ENCODE measurements at regions not wholly inside any gene's neighbourhood (a gene's known extent, or its start where the extent isn't known, plus 50 kb on each side); places are given as distances from the start of the nearest gene placed in this dataset.

DNA sequence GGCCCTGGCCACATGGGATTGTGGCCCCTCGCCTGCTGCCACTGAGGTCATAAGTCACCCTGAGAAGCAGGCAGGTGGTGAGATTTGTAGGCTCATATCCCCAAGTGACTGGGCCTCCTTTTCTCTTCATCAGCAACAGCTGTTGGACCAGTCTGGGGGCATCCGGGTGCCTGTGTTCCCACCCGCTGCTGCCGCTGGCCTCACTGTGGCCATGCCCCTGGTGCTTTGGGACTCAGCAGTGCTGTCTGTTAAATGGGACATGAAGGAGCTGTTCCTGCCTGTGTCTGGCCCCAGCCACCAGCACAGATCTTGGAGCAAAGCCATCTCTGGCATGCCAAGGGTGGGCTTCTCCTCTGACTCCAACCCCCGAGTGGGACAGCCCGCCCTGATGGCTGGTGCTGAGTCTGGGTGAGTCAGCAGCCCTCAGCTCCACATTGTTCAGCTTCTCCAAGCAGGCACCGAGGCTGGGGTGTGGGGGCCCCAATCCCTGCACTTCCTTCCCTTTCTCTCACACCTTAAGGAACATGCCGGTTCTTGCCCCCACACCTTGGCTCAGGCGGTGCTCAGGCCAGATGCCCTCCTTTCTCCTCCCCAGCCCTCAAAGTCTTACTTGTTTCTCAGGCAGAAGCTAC is 207.9 kb downstream of the GLI2 start:
- H3K4me3 ChIP-seq (IDR thresholded peaks at IDR 0.05; ENCODE audit: insufficient read depth, low read depth, low read length) = no peak overlapping the region
- H2AFZ ChIP-seq (ENCODE audit: low read depth) = no peak overlapping the region
- H3K9ac ChIP-seq = no peak overlapping the region
- H3K27me3 ChIP-seq (ENCODE audit: insufficient read depth, low read depth) = no peaks in the 10 kb centered on the region
- H3K4me2 ChIP-seq = no peak overlapping the region
- H3K36me3 ChIP-seq (ENCODE audit: insufficient read depth) = no peaks in the 10 kb centered on the region
- TF ChIP-seq, protein P1, sequence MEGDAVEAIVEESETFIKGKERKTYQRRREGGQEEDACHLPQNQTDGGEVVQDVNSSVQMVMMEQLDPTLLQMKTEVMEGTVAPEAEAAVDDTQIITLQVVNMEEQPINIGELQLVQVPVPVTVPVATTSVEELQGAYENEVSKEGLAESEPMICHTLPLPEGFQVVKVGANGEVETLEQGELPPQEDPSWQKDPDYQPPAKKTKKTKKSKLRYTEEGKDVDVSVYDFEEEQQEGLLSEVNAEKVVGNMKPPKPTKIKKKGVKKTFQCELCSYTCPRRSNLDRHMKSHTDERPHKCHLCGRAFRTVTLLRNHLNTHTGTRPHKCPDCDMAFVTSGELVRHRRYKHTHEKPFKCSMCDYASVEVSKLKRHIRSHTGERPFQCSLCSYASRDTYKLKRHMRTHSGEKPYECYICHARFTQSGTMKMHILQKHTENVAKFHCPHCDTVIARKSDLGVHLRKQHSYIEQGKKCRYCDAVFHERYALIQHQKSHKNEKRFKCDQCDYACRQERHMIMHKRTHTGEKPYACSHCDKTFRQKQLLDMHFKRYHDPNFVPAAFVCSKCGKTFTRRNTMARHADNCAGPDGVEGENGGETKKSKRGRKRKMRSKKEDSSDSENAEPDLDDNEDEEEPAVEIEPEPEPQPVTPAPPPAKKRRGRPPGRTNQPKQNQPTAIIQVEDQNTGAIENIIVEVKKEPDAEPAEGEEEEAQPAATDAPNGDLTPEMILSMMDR (conservative IDR thresholded peaks at IDR 0.05; ENCODE audit: low read depth, low read length) = no peak
- no peaks in the 10 kb centered on the region for H3K79me2 ChIP-seq (ENCODE audit: insufficient read depth, low read depth)
- no peaks in the 10 kb centered on the region for H3K4me1 ChIP-seq (ENCODE audit: low read depth, poor library complexity, severe bottlenecking)
- no peaks in the 10 kb centered on the region for H4K20me1 ChIP-seq (ENCODE audit: insufficient read depth)
- no peak overlapping the region for H3K27ac ChIP-seq

DNA sequence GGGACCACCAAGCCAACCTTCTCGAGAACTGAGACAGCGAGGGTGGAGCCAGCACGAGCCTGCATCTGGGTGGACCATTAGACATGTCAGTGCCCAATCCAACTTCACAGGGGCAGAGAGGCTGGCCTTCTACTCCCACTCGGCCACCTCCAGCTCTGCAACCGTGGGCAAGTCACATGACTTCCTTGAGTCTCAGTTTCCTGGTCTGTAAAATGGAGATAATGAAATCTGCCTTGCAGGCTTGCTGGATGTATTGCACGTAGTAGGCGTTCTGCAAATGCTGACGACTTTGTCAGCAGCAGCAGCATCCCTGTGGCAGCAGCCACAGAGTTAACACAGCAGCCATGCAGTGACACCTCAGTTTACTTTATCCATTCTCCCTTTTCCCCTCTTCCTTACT is 208.9 kb downstream of the GLI2 start:
- Histone ChIP-seq H3K4me1 (ENCODE audit: low read depth, poor library complexity, severe bottlenecking) (no peaks in the 10 kb centered on the region), H3K4me2 (no peak overlapping the region), H2AFZ (ENCODE audit: low read depth) (no peak overlapping the region), H3K27me3 (ENCODE audit: insufficient read depth, low read depth) (no peaks in the 10 kb centered on the region), H3K4me3 (IDR thresholded peaks at IDR 0.05; ENCODE audit: insufficient read depth, low read depth, low read length) (no peak overlapping the region), H3K9ac (no peak overlapping the region), H3K79me2 (ENCODE audit: insufficient read depth, low read depth) (no peaks in the 10 kb centered on the region), H4K20me1 (ENCODE audit: insufficient read depth) (no peaks in the 10 kb centered on the region), H3K36me3 (ENCODE audit: insufficient read depth) (no peaks in the 10 kb centered on the region), H3K27ac (no peak overlapping the region)
- TF ChIP-seq, protein P1 (conservative IDR thresholded peaks at IDR 0.05; ENCODE audit: low read depth, low read length) = no peak

DNA sequence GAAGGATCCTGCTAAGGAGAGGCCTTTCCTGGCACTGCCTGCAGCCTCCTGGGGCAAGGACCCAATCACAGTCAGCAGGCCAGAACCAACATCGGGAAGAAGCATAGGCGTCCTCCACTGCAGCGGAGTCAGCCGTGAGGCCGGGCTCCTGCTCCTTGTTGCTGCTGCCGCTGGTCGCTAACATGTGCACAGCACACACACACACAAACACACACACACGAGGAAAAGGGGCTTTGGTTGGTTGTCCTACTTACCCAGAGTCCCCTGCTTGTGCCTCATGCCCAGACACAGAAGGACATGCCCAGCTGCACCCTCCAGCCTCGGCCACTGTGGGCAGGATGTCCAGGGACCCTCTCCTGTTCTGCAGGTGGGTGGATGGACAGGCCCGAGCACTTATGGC is 209.4 kb downstream of the GLI2 start:
- Histone ChIP-seq H3K27me3 (ENCODE audit: insufficient read depth, low read depth) (no peaks in the 10 kb centered on the region), H3K79me2 (ENCODE audit: insufficient read depth, low read depth) (no peaks in the 10 kb centered on the region), H3K36me3 (ENCODE audit: insufficient read depth) (no peaks in the 10 kb centered on the region), H3K4me1 (ENCODE audit: low read depth, poor library complexity, severe bottlenecking) (peaks cover 2% of the 10 kb centered on the region), H2AFZ (ENCODE audit: low read depth) (no peak overlapping the region), H3K9ac (no peak overlapping the region), H3K4me2 (no peak overlapping the region), H4K20me1 (ENCODE audit: insufficient read depth) (no peaks in the 10 kb centered on the region), H3K27ac (no peak overlapping the region), H3K4me3 (IDR thresholded peaks at IDR 0.05; ENCODE audit: insufficient read depth, low read depth, low read length) (no peak overlapping the region)
- TF ChIP-seq, protein P1 (conservative IDR thresholded peaks at IDR 0.05; ENCODE audit: low read depth, low read length) = no peak

GRCh38 chr2:120945832-120946499 is 210.3 kb downstream of the GLI2 start:
- Histone ChIP-seq H2AFZ (ENCODE audit: low read depth) (no peak overlapping the region), H3K4me1 (ENCODE audit: low read depth, poor library complexity, severe bottlenecking) (peaks cover 6% of the 10 kb centered on the region), H3K79me2 (ENCODE audit: insufficient read depth, low read depth) (no peaks in the 10 kb centered on the region), H3K27me3 (ENCODE audit: insufficient read depth, low read depth) (no peaks in the 10 kb centered on the region), H4K20me1 (ENCODE audit: insufficient read depth) (no peaks in the 10 kb centered on the region), H3K27ac (no peak overlapping the region), H3K4me2 (no peak overlapping the region), H3K9ac (no peak overlapping the region), H3K36me3 (ENCODE audit: insufficient read depth) (no peaks in the 10 kb centered on the region), H3K4me3 (IDR thresholded peaks at IDR 0.05; ENCODE audit: insufficient read depth, low read depth, low read length) (no peak overlapping the region)
- TF ChIP-seq, protein P1 (conservative IDR thresholded peaks at IDR 0.05; ENCODE audit: low read depth, low read length) = no peak

Measured in KMS-11 (cell line).